ENCODE measurements at regions not wholly inside any gene's neighbourhood (a gene's known extent, or its start where the extent isn't known, plus 50 kb on each side); places are given as distances from the start of the nearest gene placed in this dataset.
"Not testable (repeated sequence)": the region's sequence is repeated elsewhere in the genome, so short reads cannot be mapped to it uniquely, and the experiment has no call there.

DNA sequence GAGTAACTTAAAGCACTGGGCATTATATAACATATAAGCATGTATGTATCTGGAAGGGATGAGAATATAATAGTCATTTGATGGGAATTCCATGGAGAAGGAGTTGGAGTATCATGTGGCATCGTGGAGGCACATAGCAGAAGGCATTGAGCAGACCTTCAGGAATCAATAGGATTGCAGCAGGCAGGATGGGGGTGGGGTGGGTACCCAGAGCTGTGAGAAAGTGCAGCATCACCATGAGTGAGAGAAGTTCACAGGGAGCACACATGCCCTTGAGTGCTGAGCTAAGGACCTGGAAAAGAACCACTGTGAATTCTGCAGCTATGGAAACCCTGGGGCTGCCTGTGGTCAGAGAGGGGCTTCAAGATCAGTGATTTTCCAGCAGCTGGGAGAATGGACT lies 57.3 kb downstream of the MED10 start:
- Histone ChIP-seq H3K36me3 (no peaks in the 10 kb centered on the region), H3K27me3 (no peaks in the 10 kb centered on the region; the same call in 1 of the 2 replicates)
- no peak for DNase-seq

DNA sequence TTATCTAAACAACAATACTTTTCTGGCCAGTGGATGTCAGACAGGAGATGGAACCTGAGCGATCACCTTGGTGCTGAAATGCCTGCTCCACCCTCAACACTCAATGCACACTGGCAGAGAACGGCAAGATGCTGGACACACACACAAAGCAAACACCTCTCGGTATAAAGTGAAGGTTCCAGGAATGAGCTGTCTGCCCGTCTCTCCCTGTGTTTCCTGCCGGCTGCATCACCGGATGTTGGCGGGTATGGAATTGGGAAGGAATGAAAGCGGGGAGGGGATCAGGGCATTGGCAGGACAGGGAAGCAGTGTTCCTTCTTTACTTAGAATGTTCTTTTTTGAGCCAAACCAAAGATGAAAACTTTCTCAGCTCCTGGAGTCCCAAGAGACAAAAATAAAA lies 59.2 kb downstream of the MED10 start:
- no peaks in the 10 kb centered on the region for H3K36me3 ChIP-seq
- DNase-seq = peak; percentile 31
- no peaks in the 10 kb centered on the region; the same call in 1 of the 2 replicates for H3K27me3 ChIP-seq

More for the DNA sequence above, 57.3 kb downstream of the MED10 start:
- H3K4me3 ChIP-seq = no peak overlapping the region
- H3K9me3 ChIP-seq = no peaks in the 10 kb centered on the region

DNA sequence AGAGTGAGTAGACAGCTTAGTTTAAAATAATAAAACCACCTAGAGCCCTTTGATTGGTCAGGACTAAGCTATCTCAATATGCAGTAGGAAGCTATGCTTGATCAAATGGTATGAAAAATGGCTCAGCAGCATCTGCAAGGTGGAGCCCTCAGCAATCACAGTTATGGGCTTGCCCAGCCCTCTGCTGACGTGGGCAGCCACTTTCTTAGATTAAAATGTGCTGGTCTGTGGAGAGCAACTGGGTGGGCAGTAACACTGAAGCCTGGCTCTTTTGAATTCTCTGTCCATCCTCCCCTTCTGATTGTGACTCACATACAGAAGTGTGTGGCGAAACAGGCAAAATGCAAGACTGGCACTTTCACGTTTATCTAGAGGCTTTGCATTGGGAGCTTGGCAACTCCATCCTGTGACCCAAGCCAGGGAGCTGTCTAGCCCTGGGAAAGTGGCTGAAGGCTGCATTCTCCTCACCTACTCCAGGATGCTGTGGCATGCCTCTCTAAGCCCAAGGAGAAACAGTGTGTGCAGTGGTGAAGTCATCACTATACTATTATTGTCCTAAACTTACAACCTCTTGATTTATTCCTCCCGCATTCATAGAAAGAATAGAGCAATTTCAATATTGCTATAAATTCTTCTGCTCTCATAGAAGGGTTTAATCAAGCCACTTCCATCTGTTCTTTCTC lies 61.1 kb downstream of the MED10 start:
- H3K4me3 ChIP-seq = no peak overlapping the region
- no peaks in the 10 kb centered on the region for H3K36me3 ChIP-seq
- H3K27me3 ChIP-seq = no peaks in the 10 kb centered on the region; the same call in 1 of the 2 replicates
- DNase-seq = no peak
- H3K9me3 ChIP-seq = no peaks in the 10 kb centered on the region

More for the DNA sequence above, 59.2 kb downstream of the MED10 start:
- Histone ChIP-seq H3K9me3 (no peaks in the 10 kb centered on the region), H3K4me3 (no peak overlapping the region)

DNA sequence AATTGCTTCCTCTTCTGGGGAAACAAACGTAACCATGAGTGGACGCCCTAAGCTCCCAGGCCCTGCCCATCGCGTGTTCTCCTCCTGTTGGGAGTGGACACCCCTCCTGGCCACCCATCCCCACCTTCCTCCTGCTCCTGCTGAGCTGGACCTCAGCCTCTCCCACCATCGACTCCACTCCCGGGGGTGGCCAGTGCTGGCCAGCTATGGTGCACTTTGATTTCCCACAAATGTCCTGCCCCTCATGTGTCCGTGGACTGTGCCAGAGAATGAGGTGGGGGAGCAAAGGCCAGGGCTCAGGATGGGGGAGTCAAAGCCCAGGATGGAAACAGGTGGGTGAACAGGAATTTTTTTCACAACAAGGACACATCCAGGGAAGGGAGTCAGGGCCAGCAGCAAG lies 62.8 kb downstream of the MED10 start:
- no peaks in the 10 kb centered on the region for H3K9me3 ChIP-seq
- no peak overlapping the region for H3K4me3 ChIP-seq
- no peak for DNase-seq
- no peaks in the 10 kb centered on the region; the same call in 1 of the 2 replicates for H3K27me3 ChIP-seq
- H3K36me3 ChIP-seq = no peaks in the 10 kb centered on the region

DNA sequence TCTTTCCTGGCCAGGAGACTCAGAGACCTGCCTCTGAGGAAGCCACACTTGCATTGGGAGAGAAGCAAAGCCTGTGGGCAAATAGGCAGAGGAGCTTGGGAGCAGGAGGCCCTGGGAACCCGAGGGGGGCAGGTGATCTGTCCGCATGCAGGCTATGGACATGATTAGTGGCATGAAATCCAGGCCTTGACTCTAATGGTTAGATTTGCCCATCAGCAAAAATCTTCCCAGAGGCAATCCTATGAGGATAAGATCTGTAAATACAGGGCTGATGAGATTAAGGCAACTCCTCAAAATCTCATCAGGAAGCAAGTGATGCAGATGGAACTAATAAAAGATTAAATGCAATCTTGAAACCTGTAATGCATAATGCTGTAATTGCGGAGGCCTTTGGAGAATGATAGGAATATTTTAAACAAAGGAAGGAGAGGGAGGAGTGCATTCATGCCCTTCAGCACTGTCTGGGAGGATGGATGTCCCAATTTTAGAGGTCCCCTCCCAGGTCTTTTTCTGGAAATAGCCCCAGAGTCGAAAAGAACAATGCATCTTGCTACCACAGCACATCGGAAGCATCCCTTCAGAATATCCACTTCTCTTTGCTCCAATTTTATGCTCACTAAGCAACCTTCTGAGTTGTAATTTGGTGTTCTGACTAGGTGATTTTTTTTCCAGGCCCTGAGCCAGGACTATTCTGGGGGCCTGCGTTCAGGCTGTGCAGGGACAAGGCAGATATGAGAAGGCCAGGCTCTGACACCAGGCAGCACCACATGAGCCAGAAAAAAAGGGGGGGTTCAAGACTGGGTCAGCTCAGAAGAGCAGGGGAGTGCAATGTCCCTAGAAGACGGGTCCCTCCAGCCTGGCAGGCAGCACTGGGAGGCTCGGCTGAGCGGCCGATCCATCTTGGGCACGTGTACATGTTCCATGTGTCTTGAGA lies 66.5 kb downstream of the MED10 start:
- DNase-seq = no peak
- no peaks in the 10 kb centered on the region for H3K36me3 ChIP-seq
- no peaks in the 10 kb centered on the region for H3K9me3 ChIP-seq
- H3K4me3 ChIP-seq = no peak overlapping the region
- H3K27me3 ChIP-seq = no peaks in the 10 kb centered on the region

DNA sequence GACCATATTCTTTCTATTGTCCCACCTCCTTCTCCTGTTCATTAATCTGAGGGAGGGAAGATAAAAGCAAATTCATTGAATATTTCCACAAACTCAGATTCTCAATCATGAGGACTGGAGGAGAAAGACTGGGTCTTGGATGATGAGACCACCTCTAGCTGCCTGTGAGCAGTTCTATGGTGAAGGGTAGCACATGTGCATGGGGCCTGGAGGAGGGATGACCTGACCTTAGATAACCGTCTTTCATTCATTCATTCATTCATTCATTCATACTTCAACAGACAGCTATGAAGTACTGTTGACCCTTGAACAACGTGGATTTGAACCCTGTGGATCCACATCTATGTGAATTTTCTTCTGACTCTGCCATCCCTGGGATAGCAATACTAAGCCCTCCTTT lies 68.4 kb downstream of the MED10 start:
- Histone ChIP-seq H3K27me3 (no peaks in the 10 kb centered on the region), H3K4me3 (no peak overlapping the region), H3K36me3 (no peaks in the 10 kb centered on the region), H3K9me3 (no peaks in the 10 kb centered on the region)
- DNase-seq = no peak

DNA sequence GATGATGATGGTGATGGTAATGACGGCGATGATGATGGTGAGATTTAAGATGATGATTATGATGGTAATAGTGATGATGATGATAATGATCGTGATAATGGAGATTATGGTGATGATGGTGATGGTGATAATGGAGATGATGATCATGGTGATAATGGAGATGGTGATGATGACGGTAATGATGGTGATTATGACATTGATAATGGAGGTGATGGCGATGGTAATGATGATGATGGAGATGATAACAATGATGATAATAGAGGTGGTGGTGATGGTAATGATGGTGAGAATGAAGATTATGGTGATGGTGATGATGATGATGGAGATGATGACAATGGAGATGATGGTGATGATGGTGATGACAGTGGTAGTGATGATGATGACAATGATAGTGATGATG lies 69.7 kb downstream of the MED10 start:
- no peak overlapping the region for H3K4me3 ChIP-seq
- DNase-seq = no peak
- no peaks in the 10 kb centered on the region for H3K9me3 ChIP-seq
- H3K36me3 ChIP-seq = no peaks in the 10 kb centered on the region
- H3K27me3 ChIP-seq = no peaks in the 10 kb centered on the region

DNA sequence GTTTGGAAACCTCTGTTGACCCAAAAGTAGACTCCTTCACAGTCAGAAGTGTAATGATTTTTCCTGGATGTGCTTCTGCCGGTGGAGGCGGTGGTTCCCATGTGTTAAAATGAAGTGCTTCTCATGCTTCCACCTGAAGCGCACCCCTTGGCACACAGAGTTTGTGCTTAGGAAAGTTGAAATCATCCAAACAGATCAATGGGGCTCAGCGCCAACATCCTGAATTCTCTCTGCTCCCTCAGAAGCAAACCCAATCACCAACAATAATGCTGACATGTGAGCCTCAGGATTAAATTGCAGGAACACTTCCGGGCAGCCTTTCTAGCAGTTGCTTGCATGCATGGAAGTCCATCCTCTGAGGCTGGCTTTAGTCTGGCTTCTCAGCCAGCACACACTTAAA lies 71.0 kb downstream of the MED10 start:
- no peak for DNase-seq
- no peak overlapping the region for H3K4me3 ChIP-seq

DNA sequence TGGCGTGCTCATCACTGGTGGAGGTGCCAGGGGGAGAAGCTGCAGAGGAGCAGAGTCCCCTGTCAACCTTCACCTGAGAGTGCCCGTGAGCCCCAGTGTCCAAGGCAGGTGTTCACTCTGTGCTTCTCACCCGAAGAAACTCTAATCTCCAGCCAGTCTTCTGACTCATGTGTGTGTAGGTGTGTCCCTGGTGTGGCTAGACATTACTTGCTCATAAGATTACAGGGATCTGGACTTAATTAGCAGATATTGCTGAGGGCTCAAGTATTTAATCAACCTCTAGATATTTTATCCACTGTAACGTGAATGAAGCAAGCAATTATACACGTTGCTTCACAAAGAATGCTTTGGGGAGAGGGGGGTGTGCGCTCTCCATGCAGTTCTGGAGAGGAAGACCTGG lies 72.5 kb downstream of the MED10 start:
- Histone ChIP-seq H3K27me3 (no peaks in the 10 kb centered on the region), H3K9me3 (no peaks in the 10 kb centered on the region), H3K4me3 (no peak overlapping the region), H3K36me3 (no peaks in the 10 kb centered on the region)
- no peak for DNase-seq

More for the DNA sequence above, 71.0 kb downstream of the MED10 start:
- Histone ChIP-seq H3K36me3 (no peaks in the 10 kb centered on the region), H3K27me3 (no peaks in the 10 kb centered on the region), H3K9me3 (no peaks in the 10 kb centered on the region)

DNA sequence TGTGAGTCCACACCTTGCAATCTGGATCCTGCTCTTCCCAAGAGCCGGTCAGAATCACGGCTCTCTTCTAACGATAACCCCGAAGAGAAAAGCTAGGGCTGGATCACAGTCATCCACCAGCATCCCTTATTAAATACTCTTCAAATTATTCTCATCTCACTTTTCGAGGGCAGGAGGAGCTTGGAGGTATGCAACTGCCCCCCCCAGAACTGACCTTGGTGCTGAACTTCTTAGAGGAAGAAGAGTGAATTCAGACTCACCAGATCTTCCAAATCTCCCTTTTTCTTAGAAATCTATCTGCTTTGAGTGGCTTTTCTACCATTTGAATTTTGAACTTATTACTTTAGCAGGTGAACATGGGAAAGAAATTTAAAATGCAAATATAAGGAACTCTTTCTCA lies 75.7 kb downstream of the MED10 start:
- Histone ChIP-seq H3K9me3 (no peaks in the 10 kb centered on the region), H3K27me3 (no peaks in the 10 kb centered on the region), H3K4me3 (no peak overlapping the region), H3K36me3 (no peaks in the 10 kb centered on the region)
- DNase-seq = no peak

DNA sequence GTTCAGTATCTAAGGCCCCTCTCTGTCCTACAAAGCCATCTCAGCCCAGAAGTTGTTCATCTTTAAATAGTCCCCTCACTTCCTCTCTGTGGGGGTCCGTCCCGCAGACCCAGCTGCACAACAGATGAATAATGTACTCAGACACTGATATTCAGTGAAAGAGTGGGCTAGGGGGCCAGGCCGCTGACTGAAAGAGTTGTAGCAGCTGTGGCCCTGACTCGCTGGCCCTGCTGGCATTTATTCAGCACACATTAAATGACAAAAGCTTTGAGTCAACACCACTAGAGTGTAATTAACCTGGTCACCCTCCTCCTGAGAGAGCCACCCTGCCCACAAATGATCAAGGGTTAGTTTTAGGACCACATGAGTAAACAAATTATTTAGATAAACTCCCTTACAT lies 76.3 kb downstream of the MED10 start:
- H3K27me3 ChIP-seq = no peaks in the 10 kb centered on the region
- no peak for DNase-seq
- no peak overlapping the region for H3K4me3 ChIP-seq
- no peaks in the 10 kb centered on the region for H3K36me3 ChIP-seq
- H3K9me3 ChIP-seq = no peaks in the 10 kb centered on the region

DNA sequence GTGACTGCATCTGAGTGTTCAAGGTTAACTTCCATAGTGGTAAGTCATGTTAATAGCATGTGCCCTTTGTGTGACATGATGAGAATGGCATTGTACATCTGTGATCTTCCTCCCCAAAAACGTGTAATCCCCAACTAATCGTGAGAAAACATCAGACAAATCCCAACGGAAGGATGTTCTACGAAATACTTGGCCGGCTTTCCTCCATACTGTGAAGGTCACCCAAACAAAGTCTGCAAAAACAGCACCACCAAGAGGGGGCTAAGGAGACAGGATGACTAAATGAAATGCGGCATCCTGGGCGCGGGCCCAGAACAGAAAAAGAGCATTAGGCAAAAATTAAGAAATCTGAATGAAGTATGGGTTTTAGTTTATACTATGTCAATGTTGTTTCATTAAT lies 81.8 kb downstream of the MED10 start:
- Histone ChIP-seq H3K4me3 (no peak overlapping the region), H3K36me3 (no peaks in the 10 kb centered on the region), H3K27me3 (no peaks in the 10 kb centered on the region), H3K9me3 (no peaks in the 10 kb centered on the region)
- DNase-seq = no peak

DNA sequence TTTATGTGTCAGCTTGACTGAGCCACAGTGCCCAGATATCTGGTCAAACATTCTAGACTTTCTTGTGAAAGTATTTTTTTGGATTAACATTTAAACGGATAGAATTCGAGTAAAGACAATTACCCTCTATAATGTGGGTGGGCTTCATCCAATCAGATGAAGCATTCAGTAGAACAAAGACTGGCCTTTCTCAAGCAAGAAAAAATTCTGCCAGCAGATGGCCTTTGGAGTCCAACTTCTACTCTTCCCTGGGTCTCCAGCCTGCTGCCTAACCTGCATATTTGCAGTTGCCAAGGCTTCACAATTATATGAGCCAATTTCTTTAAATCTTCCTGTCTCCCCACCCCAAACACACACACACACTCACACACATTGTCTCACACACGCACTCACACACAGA lies 86.4 kb downstream of the MED10 start:
- no peak for DNase-seq
- no peaks in the 10 kb centered on the region for H3K27me3 ChIP-seq
- H3K36me3 ChIP-seq = no peaks in the 10 kb centered on the region
- no peak overlapping the region for H3K4me3 ChIP-seq
- no peaks in the 10 kb centered on the region for H3K9me3 ChIP-seq

DNA sequence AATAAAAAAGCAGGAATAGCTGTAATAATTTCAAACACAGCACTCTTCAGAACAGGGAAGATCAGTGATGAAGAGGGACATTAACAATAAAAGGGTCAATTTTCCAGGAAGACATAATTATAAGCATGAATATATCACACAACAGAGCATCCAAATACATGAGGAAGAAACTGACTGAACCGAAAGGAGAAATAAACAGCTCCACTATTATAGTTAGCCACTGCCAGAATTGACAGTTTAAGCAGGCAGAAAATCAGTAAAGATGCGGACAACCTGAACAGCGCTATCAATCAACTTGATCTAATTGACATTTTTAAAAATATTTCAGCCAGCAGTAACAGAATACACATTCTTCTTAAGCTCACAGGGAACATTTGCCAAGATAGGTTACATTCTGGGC lies 89.1 kb downstream of the MED10 start:
- Histone ChIP-seq H3K36me3 (no peaks in the 10 kb centered on the region), H3K4me3 (no peak overlapping the region), H3K9me3 (no peaks in the 10 kb centered on the region), H3K27me3 (peaks cover 2% of the 10 kb centered on the region; the same call in 1 of the 2 replicates)
- DNase-seq = no peak

DNA sequence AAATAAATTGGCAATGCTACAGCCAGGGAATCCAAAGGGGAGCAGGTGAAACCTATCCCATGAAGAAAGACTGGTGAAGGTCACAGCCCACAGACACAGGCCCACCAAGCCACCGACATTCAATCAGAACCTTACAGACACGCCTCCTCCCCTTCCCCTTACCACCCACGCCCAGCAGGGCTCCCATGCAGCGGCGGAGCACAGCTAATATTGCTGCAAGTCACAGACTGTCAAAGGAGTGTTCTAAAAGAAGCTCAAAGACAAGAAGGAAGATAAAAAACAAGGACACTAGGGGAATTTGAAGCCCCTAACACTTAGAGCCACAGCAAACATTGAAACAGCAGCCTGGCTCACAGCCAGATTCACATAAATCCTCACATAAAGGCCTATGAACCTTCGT lies 91.2 kb downstream of the MED10 start:
- H3K9me3 ChIP-seq = no peaks in the 10 kb centered on the region
- peaks cover 8% of the 10 kb centered on the region for H3K27me3 ChIP-seq
- no peaks in the 10 kb centered on the region for H3K36me3 ChIP-seq
- H3K4me3 ChIP-seq = no peak overlapping the region
- DNase-seq = no peak

DNA sequence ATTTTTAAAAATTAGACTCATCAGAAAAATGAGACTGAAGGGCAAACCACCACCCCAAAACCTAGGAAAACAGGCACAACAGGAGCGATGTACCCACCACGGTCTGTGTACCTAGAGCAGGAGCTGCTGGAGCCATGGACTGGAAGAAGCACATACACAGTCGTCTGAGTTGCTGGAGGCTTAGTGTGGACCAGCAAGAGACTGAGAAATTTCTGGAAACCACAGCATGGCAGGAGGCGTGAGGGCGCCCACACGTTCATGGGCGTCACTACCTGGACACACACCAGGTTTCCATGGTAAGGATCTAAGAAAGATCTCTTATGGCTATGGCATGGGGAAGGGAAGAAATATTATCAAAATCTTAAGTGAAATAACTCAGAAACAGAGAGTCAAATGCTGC lies 91.9 kb downstream of the MED10 start:
- DNase-seq = no peak
- Histone ChIP-seq H3K4me3 (no peak overlapping the region), H3K27me3 (peaks cover 8% of the 10 kb centered on the region), H3K9me3 (no peaks in the 10 kb centered on the region), H3K36me3 (no peaks in the 10 kb centered on the region)

DNA sequence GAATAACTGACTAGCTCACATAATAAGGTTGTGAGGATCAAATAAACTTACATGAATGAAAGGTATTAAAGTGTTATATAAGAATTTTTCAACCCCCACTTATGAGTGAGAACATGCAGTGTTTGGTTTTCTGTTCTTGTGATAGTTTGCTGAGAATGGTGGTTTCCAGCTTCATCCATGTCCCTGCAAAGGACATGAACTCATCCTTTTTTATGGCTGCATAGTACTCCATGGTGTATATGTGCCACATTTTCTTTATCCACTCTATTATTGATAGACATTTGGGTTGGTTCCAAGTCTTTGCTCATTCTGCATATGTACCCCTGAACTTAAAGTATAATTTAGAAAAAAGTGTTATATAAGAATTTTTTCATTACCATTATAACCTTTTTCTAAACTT lies 93.9 kb downstream of the MED10 start:
- not testable (repeated sequence) for H3K4me3 ChIP-seq, DNase-seq, H3K9me3 ChIP-seq, H3K27me3 ChIP-seq, H3K36me3 ChIP-seq

DNA sequence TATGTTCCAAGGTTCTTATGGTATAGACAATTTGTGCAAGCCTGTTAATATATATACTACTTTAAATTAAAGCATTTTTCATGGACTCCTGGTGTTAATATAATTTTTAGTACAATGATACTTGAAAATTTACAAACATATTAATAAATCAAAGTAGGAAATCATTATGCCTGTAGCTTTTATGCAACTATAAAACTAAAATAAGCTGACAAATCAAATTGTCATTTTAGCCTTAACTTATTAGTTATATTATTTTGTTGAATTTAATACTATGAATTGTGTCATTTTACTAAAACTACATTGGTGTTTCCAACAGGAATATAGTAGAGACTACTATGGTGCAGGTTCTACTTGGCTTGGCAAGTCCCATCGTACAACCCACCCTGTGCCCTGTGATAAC lies 96.0 kb downstream of the MED10 start:
- no peaks in the 10 kb centered on the region for H3K36me3 ChIP-seq
- no peak for DNase-seq

More for the DNA sequence above, 96.0 kb downstream of the MED10 start:
- Histone ChIP-seq H3K9me3 (no peaks in the 10 kb centered on the region), H3K27me3 (peaks cover 8% of the 10 kb centered on the region), H3K4me3 (no peak overlapping the region)

Measured in MG63 (cell line).